HG02973 (cell line): ENCODE measurements at regions not wholly inside any gene's neighbourhood (a gene's known extent, or its start where the extent isn't known, plus 50 kb on each side); places are given as distances from the start of the nearest gene placed in this dataset.

Experiments used
- ATAC-seq: cut with Tn5 transposase; IDR thresholded peaks from one replicate; pipeline ENCODE4 v1.9.1; 2021; ENCODE audit warnings: moderate library complexity; ENCODE audit not compliant: unreplicated experiment

DNA sequence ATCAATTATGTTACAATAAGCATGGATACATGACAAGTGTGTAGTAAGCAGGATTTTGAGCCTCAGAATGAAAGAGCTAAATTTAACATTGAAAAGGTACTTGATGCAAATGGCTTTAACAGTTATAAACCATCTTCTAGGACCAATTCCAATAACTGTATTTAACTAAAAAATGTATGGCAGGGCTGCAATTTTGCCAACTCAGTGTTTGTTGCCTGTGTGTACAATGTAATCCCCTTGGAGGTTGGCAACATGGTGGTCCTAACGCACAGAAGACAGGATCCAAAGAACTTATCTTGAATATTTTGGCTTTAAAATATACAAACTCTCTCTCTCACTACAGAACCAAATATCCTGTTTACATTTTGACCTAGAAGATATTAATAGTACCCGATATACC is 2314.1 kb downstream of the LRRC4C start:
- no peak for ATAC-seq

DNA sequence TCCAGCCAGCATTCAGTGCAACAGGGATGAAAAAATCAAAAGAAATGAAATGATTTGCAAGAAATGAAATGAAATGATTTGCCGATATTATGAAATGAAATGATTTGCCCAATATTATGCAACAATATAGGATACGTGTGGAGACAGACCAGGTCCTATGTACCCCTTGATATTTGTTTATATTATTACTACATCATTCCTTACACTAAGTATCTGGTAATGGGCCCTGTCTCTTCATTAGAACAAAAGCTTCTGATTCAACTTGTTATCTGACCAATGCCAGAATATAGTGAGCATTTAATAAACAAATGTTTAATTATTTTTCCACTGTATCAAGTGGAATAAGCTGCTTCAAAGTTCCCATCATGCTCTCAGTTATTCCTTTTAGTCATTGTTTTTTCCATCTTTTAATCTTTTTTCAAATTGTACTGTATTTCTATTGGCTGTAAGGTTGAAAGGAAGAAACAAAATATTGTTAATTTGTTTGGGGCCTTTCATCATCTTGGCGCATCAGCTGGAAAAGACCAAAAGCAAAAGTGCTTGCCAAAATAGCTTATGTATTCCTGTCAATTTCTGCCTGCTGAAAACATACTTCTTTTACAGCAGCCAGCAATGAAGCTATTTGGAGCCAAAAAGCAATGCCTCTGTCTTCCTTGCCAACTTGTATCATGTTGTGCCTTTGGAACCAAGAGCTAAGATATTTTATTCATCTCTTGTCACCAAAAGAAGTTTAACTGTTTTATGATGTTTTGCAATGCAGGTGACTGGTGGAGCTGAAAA is 2314.9 kb downstream of the LRRC4C start:
- no peak for ATAC-seq

DNA sequence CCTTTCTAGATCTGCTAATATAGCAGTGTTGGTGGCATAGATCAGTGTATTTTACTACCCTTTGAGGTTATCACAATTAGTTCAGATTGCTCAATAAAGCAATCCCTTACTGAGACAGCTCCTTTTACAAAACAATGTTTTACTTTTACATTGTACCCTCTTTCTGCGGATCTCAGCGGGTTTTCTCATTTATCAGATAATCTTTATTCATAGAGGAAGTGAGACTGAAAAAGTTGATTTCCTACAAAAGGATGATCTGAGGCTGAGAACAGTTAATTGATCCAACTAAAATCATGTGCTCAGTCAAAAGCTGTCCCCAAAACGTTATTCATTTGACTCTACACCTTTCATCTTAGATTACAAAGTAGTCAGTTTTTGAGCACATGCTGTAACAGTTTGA is 2319.9 kb downstream of the LRRC4C start:
- no peak for ATAC-seq

DNA sequence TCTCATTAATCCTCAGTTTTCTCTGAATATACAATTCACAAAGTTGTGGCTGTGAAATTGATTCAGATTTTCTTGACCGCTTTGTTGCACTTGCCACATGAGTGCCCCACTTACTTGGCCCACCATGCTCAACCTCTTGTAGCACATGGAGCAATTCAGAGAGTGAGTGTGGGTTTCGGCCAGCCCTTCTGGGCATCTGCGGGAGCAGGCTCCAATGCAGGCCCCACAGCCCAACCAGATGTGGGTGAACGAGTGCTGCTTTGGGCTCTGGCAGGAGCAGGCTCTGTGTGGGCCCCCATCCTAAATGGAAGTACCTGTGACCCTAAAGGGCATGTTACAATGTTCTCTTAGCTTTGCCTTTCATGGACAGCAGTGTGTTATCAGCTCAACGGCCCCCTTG is 2338.6 kb downstream of the LRRC4C start:
- no peak for ATAC-seq

DNA sequence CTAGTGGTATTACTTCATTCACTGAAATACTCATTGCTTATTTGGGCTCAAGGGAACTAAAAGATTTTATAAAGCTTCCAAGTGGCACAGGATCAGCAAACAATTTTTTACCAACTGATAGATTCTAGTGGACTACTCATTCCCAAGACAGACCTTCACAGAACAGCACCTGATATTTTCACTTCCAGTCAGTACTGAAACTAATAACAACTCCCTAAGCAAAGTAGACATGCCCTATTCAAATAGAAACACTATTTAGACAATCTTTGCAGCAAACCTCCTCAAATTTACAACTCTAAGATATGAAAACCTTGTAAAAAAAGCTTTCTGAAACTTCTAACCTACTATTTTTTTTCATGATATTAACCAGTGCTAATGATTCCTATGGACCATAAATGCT is 2345.8 kb downstream of the LRRC4C start:
- ATAC-seq = no peak

DNA sequence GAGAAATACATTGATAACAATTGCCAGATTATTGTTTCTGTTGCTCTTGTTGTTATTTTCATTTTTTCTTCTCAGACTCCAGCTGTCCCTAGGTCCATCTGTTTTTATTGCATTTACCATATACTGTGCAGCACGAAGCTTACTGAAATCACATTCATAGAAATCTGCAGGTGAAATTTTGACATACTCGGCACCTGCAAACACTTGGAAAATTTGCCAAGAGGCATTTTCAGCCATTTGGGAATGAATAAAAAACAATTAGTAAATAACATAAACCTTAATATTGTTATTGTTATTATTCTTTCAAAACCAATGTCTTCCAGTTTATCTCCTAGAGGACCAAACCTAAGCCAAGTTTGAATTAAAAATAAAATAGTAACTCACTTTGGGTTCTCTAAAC is 2357.2 kb downstream of the LRRC4C start:
- ATAC-seq = no peak

DNA sequence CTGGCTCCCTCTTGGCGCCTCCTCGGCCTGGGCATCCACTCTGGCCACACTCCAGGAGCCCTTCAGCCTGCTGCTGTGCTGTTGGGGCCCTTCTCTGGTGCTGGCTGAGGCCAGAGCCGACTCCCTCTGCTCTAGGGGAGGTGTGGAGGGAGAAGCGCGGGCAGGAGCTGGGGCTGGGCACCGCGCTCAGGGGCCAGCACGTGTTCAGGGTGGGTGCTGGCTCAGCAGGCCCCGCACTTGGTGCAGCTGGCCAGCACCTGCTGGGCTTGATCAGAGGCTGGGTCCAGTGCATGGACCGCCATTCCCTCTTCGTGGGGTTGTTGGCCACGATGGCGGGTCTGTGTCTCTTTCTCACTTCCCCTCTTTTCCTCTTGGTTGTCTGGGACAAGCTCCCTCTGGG is 2381.0 kb downstream of the LRRC4C start:
- ATAC-seq = no peak

DNA sequence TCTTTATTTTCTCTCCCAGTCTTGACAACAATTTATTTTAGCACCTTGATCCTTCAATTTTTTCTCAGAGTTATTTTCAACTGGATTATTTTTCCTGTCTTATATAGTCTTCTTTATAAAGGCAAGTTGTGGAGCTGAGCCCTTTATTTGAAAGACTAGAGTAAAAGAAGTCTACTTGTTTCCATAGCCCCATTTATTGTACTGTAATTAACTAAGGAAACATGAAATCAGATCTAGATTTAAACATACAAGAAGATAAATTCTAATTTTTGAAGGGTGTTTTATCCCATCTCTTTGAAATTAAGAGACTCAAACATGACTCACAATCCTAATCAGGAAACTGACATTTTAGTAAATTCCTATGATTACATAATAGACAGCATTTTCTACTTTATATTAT is 2421.8 kb downstream of the LRRC4C start:
- no peak for ATAC-seq

DNA sequence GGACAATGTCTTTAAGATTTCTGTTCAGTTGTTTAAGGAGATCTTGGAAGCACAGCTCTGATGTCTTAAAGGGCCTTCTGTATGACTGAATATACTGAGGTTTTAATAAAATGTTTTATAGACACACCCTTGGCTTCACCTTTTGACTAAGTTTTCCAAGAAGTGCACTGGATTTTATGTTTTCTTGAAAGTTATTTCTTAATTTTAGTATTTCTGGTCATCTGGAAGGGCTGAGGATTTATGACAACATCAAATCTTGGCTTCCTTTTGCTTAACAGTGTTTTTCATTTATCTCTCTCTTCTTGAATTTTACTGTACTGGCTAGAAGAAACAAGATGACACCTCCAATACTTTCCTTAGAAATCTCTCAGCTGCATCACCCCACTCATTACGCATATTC is 2423.4 kb downstream of the LRRC4C start:
- no peak for ATAC-seq

DNA sequence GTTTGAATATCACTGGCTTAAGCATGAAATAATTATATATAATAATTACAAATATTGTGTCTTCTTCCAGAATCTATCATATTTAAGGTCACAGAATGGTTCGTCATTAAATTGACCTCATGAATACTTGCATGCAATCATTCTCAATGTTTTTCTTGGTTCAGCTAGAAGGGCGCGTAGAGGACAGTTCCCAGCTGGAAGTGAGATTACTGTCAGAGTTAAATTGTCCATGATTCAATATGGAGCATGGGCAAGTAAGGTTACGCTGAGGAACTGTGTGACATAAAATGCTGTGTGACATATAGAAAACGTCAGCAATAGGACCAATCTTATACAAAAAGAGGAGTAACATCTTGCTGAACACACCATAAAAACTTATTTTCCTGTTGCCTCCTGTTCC is 2423.5 kb upstream of the RAG2 start:
- no peak for ATAC-seq

DNA sequence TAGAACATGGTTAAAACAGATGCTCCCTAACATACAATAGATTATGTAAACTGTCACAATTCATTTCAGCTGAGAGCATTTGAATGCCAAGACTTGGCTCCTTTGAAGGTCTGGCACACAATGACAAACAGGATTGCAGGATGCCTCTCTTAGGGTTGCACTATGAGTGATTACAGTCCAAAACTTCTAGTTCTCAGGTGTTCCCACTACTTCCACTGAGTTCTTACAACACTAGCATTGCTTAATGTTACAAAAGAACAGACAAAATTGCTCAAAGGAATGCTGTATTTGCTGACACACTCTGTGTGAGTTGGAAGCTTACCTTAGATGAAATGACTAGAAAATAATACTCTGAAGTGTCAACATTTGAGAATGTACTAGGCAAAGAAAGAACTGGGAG is 2413.8 kb upstream of the RAG2 start:
- ATAC-seq = no peak

DNA sequence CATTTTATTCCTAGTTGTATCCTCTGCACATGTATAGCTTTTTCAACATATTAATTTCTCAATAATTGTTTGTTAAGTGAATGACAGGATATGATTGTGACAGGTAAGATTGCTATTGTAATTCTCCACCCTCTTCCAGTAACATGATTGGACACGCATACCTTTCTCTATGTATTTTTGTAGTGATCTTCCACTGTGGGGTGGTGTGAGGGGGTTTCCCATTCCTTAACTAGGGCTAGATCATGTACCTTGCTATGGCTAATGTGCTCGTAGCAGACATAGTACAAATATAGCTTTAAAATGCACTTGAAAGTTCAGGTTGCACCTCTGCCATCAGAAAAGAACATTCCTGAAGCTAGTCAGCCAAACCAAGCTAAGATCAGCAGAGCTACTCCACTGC is 2392.8 kb upstream of the RAG2 start:
- no peak for ATAC-seq

DNA sequence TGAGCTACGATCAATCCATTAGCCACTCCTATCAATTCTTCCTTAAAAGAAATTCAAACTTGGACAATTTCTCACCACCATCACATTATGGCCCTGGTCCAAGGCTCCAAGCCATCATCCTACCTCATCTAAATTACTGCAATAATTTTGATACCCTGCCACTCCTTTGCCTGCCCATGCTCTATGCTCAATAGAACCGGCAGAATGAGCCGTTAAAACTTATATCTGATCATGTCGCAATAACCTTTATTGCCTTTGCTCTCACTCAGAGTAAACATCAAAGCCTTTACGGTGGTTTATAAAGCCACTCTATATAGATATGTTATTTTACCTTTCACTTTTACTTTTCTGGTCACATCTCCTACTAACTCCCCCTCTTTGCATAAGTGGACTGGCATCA is 2392.1 kb upstream of the RAG2 start:
- ATAC-seq = no peak

DNA sequence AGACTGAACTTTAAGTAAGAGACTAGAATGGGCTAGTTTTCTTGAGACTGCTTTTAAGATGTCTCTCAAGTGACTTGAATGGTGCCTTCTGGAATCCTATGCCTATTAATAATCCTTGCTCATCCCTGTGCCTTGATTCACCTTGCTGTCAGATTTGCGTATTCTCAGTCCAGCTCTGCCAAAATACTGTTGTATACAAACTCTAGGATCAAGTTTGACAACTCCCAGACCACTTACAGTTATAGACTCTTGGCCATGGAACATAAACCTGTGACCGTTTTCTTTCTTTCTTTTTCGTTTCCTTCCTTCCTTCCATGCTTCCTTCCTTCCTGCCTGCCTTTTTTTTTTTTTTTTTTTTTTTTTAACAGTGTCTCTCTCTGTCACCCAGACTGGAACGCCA is 2390.9 kb upstream of the RAG2 start:
- no peak for ATAC-seq

DNA sequence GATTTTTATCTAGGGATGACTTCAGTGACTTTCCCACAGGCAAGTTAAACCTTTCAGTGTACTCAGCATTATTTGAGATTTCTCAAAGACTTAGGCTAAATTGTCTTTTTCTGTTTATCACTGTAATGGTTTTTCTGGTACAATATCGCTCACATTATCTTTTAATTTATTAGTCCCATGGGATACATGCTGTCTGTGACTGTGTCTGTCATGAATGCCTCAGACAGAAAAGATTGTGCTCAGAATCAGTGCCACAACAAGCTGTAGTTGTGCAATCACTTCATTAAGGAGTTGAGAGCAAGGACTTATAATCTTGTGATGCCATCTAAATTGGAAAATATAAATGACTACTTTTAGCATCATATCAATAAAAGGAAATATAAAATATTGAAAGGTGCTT is 2374.2 kb upstream of the RAG2 start:
- no peak for ATAC-seq

DNA sequence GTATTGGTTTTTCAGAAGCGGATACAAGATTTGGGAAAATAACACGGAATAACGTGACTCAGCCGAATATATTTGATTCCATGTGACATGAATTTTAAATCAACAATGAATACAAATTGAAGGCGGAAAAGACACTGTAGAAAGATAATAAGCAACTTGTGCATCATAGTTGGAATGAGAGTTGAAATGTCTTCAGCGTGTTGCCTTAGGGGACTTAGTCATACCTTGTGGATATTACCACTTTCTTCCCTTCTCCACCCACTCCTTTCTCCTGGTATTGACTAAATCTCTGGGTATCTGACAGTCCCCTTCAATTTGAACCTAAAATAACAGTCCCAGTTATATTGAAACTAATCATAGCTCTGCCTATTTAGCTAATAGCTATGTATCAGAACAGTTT is 2373.1 kb upstream of the RAG2 start:
- ATAC-seq = no peak

DNA sequence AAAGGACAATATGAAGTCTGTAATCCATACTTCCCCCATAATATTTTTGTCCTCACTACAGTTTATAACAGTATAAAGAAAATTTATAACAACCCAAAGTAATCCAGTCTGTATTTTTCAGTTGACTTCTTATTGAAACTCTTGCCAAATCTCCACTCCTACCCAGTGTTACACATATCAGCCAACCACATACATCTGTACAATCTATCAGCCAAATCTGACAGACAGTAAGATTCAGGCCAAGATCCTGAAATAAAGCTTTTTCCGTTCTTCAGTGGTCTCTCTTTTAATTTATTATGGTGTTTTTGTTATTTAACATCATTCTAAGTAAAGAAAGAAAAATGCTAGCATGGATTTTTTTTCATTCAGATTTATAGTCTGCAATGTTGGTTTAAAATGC is 2370.9 kb upstream of the RAG2 start:
- no peak for ATAC-seq

DNA sequence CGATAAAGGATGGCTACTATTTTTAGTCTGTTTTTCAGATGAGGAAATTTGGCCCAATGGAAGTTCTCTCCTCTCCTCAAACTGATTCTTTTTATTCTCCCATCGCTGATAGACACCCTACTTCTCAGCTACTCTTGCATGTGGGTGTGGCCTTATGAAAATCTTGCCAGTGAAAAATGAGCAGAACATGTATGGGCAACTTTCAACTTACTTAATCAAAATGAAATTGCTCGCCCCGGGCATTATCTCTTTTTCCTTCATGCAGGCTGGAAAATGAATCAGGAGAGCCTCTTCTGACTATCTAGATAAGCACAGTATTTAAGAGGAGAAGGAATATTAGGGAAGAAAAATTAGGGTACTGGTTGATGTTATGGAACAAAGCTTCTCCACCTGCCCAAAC is 2354.7 kb upstream of the RAG2 start:
- no peak for ATAC-seq

DNA sequence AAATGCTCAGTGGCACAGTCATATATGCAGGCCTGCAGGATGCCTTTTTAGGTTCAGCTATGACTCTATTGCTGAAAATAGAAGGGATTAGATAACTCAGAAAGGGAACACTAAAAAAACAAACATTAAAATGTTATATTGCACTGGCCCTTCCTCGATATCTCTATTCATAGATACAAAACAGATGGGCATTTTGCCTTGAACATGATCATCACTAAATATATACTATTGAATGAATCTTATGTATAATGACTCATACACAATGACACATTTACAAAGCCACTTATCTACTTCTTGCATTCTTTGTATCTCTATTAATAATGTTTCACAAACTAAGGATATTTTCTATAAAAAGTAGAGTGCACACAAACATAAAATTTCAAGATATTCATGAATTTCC is 2352.8 kb upstream of the RAG2 start:
- ATAC-seq = no peak

DNA sequence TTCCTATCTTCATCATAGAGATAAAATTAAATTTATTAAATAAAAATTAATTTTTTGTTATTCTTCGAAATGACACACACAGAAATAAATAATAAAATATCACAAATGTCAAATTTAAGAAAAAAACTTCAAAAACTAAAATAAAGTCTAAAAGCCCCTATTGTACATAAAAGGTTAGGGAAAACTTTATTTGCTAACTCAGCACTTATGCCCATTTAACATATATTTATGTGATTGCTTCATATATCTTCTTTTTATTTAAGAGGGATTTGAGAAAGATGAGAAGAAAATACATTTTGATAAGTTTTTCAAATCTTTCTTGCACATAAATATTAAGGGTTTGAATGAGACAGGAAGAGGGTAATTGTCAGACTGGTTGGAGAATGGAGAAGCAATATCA is 2350.4 kb upstream of the RAG2 start:
- no peak for ATAC-seq

DNA sequence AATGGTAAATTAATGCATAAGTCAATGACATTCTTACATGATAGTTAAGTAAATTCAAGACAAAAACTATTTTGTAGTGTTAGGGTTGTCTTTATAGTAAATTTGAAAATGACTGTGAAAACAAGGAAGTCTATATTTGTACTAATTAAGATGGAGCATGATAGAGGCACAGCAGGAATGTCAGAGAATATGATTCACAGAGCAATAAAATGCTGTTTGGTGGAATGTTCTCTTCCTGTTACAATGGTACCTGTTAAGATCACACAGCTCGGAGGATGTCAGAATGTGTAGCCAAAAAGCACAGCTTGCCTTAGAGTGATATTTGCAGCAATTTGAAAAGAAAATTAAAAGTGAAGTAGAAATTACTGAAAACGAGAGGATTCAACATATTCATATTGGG is 2339.7 kb upstream of the RAG2 start:
- ATAC-seq = no peak

DNA sequence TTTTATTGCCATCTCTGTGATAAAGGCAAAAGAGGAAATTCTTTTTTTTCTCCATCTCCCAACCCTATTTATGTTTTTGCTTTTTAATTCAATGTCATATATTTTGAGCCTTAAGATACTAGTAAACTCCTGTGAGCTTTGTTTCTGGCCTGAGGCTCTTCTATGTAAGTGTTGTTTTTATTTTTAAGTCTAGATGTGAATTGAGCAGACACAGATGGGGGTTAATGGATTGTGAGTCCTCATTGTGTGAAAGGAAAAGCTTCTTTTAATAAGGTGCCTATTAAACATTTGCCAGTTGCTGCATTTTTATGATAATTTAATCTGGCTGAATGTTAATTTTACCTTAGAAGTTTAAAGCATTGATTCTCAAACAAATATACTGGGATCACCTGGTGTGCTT is 2337.9 kb upstream of the RAG2 start:
- ATAC-seq = no peak

DNA sequence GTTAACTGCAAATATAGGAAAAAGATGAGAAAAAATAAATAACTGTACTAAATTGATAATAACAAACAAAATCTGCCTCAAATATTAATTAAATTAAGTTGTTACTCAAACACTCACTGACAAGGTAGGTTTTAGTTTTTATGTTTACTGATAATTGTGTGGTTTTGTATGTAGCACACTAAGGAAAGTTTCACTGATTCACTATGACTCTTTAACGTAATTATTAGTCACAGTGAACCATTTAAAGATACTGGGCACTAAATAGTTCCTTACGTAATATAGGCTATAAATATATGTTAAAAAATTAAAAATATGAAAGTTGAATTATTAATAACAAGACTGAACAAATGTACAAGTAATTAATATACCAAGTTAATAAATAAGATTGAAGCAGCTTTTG is 2330.0 kb upstream of the RAG2 start:
- no peak for ATAC-seq
